Mesendoderm (in vitro differentiated cells): ENCODE measurements at regions not wholly inside any gene's neighbourhood (a gene's known extent, or its start where the extent isn't known, plus 50 kb on each side); places are given as distances from the start of the nearest gene placed in this dataset.

ENCODE experiments used
- DNase-seq: peaks from one replicate; pipeline ENCODE4 v3.0.0; 2013
- H2AK5ac ChIP-seq: 2 replicates; pipeline ENCODE4 v1.6.1; 2013; ENCODE audit warnings: low read length, inconsistent platforms
- H2BK120ac ChIP-seq: 2 replicates; pipeline ENCODE4 v1.6.1; 2013; ENCODE audit warnings: low read depth, mild to moderate bottlenecking, low read length, moderate library complexity, mixed read lengths
- H2BK15ac ChIP-seq: replicated peaks from 2 replicates; pipeline ENCODE4 v1.6.1; 2013; ENCODE audit warnings: low read depth, mild to moderate bottlenecking, moderate library complexity
- H2BK5ac ChIP-seq: 2 replicates; pipeline ENCODE4 v1.6.1; 2013; ENCODE audit warnings: low read length, inconsistent platforms
- H3K18ac ChIP-seq: 2 replicates; pipeline ENCODE4 v1.6.1; 2013; ENCODE audit warnings: mild to moderate bottlenecking, low read length, mixed read lengths
- H3K23ac ChIP-seq: one replicate; pipeline ENCODE4 v1.6.1; 2013; ENCODE audit warnings: low read length
- H3K27ac ChIP-seq: 2 replicates; pipeline ENCODE4 v1.5.1; 2013; ENCODE audit warnings: low read depth, mild to moderate bottlenecking, inconsistent platforms, low read length, moderate library complexity
- H3K27me3 ChIP-seq: 2 replicates; pipeline ENCODE4 v1.6.1; 2013; ENCODE audit warnings: low read length, control low read depth, mild to moderate bottlenecking, inconsistent platforms; ENCODE audit not compliant: insufficient read depth, poor library complexity
- H3K36me3 ChIP-seq: 2 replicates; pipeline ENCODE4 v1.6.1; 2013; ENCODE audit warnings: low read length, inconsistent platforms; ENCODE audit not compliant: control insufficient read depth, insufficient read depth
- H3K4ac ChIP-seq: one replicate; pipeline ENCODE4 v1.6.1; 2013; ENCODE audit warnings: low read depth, mild to moderate bottlenecking, low read length, moderate library complexity
- H3K4me1 ChIP-seq: 2 replicates; pipeline ENCODE4 v1.6.1; 2013; ENCODE audit warnings: low read depth, low read length, inconsistent platforms; ENCODE audit not compliant: control insufficient read depth
- H3K4me2 ChIP-seq: 2 replicates; pipeline ENCODE4 v1.6.1; 2013; ENCODE audit warnings: low read length
- H3K4me3 ChIP-seq: 2 replicates; pipeline ENCODE4 v1.5.1; 2013; ENCODE audit warnings: mild to moderate bottlenecking, low read length
- H3K56ac ChIP-seq: one replicate; pipeline ENCODE4 v1.6.1; 2013; ENCODE audit warnings: low read length
- H3K79me1 ChIP-seq: 2 replicates; pipeline ENCODE4 v1.6.1; 2013; ENCODE audit warnings: low read length, inconsistent platforms
- H3K79me2 ChIP-seq: 2 replicates; pipeline ENCODE4 v1.6.1; 2013; ENCODE audit warnings: mild to moderate bottlenecking, low read length; ENCODE audit not compliant: control insufficient read depth, insufficient read depth
- H3K9ac ChIP-seq: 2 replicates; pipeline ENCODE4 v1.6.1; 2013; ENCODE audit warnings: low read length, inconsistent platforms
- H4K5ac ChIP-seq: one replicate; pipeline ENCODE4 v1.6.1; 2013; ENCODE audit warnings: low read length
- H4K8ac ChIP-seq: one replicate; pipeline ENCODE4 v1.6.1; 2013; ENCODE audit warnings: low read depth, mild to moderate bottlenecking, control low read depth, low read length, moderate library complexity
- WGBS: extraction: QIAGEN DNeasy Blood & Tissue Kit; methylation state at CpG from one replicate; pipeline ENCODE4 v1.1.7; 2013; ENCODE audit warnings: low lambda C conversion rate, missing lambda C conversion rate; ENCODE audit not compliant: insufficient coverage; ENCODE audit errors: extremely low coverage; 5-methylcytosine and 5-hydroxymethylcytosine counted together

DNA sequence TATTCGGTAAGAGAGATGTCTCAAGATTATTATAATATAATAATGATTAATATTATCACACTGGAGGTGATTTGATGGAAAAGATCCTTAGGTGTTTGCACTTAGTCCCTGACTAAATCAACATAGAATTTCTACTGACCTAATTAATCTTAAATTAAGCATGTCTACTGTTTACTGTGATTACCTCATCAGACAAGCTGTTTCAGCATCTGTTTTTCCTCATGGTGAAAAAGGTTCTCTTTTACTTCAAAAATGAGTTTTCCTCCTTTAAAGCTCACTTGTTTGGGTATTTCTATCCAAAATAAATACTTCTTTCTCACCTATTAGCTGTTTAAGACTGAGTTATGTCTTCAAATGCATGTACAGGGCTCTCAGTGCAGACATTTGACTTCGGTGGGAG, 407.8 kb downstream of the NKX6-1 start:
- H3K4me2 ChIP-seq = no peak overlapping the region
- H3K36me3 ChIP-seq = no peaks in the 10 kb centered on the region
- H3K79me2 ChIP-seq = no peaks in the 10 kb centered on the region
- no peak for DNase-seq
- no peak overlapping the region for H3K4ac ChIP-seq
- H3K27me3 ChIP-seq = no peaks in the 10 kb centered on the region
- H3K56ac ChIP-seq = no peak overlapping the region
- H4K8ac ChIP-seq = no peak overlapping the region
- H4K5ac ChIP-seq = no peak overlapping the region
- H3K27ac ChIP-seq = no peak overlapping the region
- no peak overlapping the region for H2BK120ac ChIP-seq
- H2BK15ac ChIP-seq = no peak overlapping the region
- WGBS = no CpG with 5 or more reads among the region's 2 CpGs
- H2BK5ac ChIP-seq = no peak overlapping the region
- no peak overlapping the region for H3K18ac ChIP-seq
- no peak overlapping the region for H3K23ac ChIP-seq
- no peaks in the 10 kb centered on the region for H3K79me1 ChIP-seq
- no peak overlapping the region for H3K9ac ChIP-seq
- H3K4me3 ChIP-seq = no peak overlapping the region
- H2AK5ac ChIP-seq = no peak overlapping the region
- no peaks in the 10 kb centered on the region for H3K4me1 ChIP-seq

- WGBS = no CpG with 5 or more reads among the region's 5 CpGs
- Histone ChIP-seq H3K4me2 (no peak overlapping the region), H3K9ac (no peak overlapping the region)
Observed at GRCh38 chr4:84089652-84090437, 409.2 kb downstream of the NKX6-1 start.

GRCh38 chr4:84085986-84086385, 413.1 kb downstream of the NKX6-1 start:
- Histone ChIP-seq H2AK5ac (no peak overlapping the region), H3K23ac (no peak overlapping the region), H2BK15ac (no peak overlapping the region), H4K5ac (no peak overlapping the region), H3K36me3 (no peaks in the 10 kb centered on the region), H3K27ac (no peak overlapping the region), H3K79me2 (no peaks in the 10 kb centered on the region), H3K18ac (no peak overlapping the region), H3K4me1 (no peaks in the 10 kb centered on the region), H3K4me3 (no peak overlapping the region), H3K27me3 (no peaks in the 10 kb centered on the region), H3K56ac (no peak overlapping the region), H3K79me1 (no peaks in the 10 kb centered on the region), H3K9ac (no peak overlapping the region), H3K4ac (no peak overlapping the region), H4K8ac (no peak overlapping the region), H2BK5ac (no peak overlapping the region), H3K4me2 (no peak overlapping the region), H2BK120ac (no peak overlapping the region)
- no peak for DNase-seq
- no CpG with 5 or more reads among the region's 4 CpGs for WGBS

More at GRCh38 chr4:84089652-84090437, 409.2 kb downstream of the NKX6-1 start:
- Histone ChIP-seq H3K56ac (no peak overlapping the region), H4K5ac (no peak overlapping the region), H3K79me1 (no peaks in the 10 kb centered on the region), H2BK5ac (no peak overlapping the region), H3K4ac (no peak overlapping the region), H2BK120ac (no peak overlapping the region), H3K79me2 (no peaks in the 10 kb centered on the region), H3K27me3 (no peaks in the 10 kb centered on the region), H3K36me3 (no peaks in the 10 kb centered on the region), H3K23ac (no peak overlapping the region), H3K4me1 (no peaks in the 10 kb centered on the region), H2AK5ac (no peak overlapping the region), H3K27ac (no peak overlapping the region), H4K8ac (no peak overlapping the region), H3K4me3 (no peak overlapping the region), H3K18ac (no peak overlapping the region), H2BK15ac (no peak overlapping the region)
- DNase-seq = no peak

- no CpG with 5 or more reads among the region's 11 CpGs for WGBS
- no peaks in the 10 kb centered on the region for H3K4me1 ChIP-seq
- H2AK5ac ChIP-seq = no peak overlapping the region
- no peaks in the 10 kb centered on the region for H3K79me2 ChIP-seq
- no peak overlapping the region for H3K4me3 ChIP-seq
- H3K9ac ChIP-seq = no peak overlapping the region
- no peak overlapping the region for H2BK15ac ChIP-seq
- no peak overlapping the region for H4K8ac ChIP-seq
- no peak overlapping the region for H3K27ac ChIP-seq
- H3K79me1 ChIP-seq = no peaks in the 10 kb centered on the region
- no peak overlapping the region for H3K23ac ChIP-seq
- no peak overlapping the region for H4K5ac ChIP-seq
- no peak for DNase-seq
- H3K4ac ChIP-seq = no peak overlapping the region
- H2BK5ac ChIP-seq = no peak overlapping the region
- H2BK120ac ChIP-seq = no peak overlapping the region
- H3K36me3 ChIP-seq = no peaks in the 10 kb centered on the region
- no peak overlapping the region for H3K56ac ChIP-seq
- H3K18ac ChIP-seq = no peak overlapping the region
- no peak overlapping the region for H3K4me2 ChIP-seq
- no peaks in the 10 kb centered on the region for H3K27me3 ChIP-seq
Observed at GRCh38 chr4:84070289-84070688, 428.8 kb downstream of the NKX6-1 start.

DNA sequence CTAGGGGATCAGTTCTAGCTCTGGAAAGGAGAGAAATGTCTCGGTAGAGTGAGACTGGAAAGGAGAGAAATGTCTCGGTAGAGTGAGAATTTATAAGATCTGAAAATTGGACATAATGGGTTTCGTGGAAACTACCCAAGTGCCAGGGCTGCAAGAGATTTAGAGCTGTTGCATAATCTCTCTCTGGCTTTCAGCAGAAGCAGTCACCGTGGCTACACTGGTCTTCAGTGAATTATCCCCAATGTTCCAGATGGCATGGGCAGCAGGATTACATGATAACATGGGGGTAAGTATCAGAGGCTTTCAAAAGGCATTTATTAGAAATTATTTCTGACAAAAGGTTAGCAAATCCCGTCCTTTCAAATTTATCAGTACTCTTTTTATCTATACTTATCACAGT, 435.5 kb downstream of the NKX6-1 start:
- Histone ChIP-seq H3K4me3 (no peak overlapping the region), H2BK120ac (no peak overlapping the region), H4K5ac (no peak overlapping the region), H2BK15ac (no peak overlapping the region), H3K4ac (no peak overlapping the region), H2AK5ac (no peak overlapping the region), H3K27ac (no peak overlapping the region), H3K79me2 (no peaks in the 10 kb centered on the region), H3K4me2 (no peak overlapping the region), H3K9ac (no peak overlapping the region), H3K18ac (no peak overlapping the region), H3K4me1 (no peaks in the 10 kb centered on the region), H3K23ac (no peak overlapping the region), H3K27me3 (no peaks in the 10 kb centered on the region), H3K56ac (no peak overlapping the region), H2BK5ac (no peak overlapping the region), H3K36me3 (no peaks in the 10 kb centered on the region), H3K79me1 (no peaks in the 10 kb centered on the region), H4K8ac (no peak overlapping the region)
- no peak for DNase-seq
- WGBS = no CpG with 5 or more reads among the region's 5 CpGs

GRCh38 chr4:84058201-84058600, 440.9 kb downstream of the NKX6-1 start:
- WGBS = no CpG with 5 or more reads among the region's 5 CpGs
- H2AK5ac ChIP-seq = no peak overlapping the region
- H2BK15ac ChIP-seq = no peak overlapping the region
- no peak for DNase-seq
- H3K9ac ChIP-seq = no peak overlapping the region
- no peak overlapping the region for H3K18ac ChIP-seq
- H3K79me2 ChIP-seq = no peaks in the 10 kb centered on the region
- H3K4me1 ChIP-seq = no peaks in the 10 kb centered on the region
- no peak overlapping the region for H4K5ac ChIP-seq
- no peak overlapping the region for H3K23ac ChIP-seq
- no peak overlapping the region for H2BK5ac ChIP-seq
- no peak overlapping the region for H2BK120ac ChIP-seq
- H3K56ac ChIP-seq = no peak overlapping the region
- no peak overlapping the region for H3K4me2 ChIP-seq
- H3K79me1 ChIP-seq = no peaks in the 10 kb centered on the region
- H3K27me3 ChIP-seq = no peaks in the 10 kb centered on the region
- H3K4ac ChIP-seq = no peak overlapping the region
- H3K4me3 ChIP-seq = no peak overlapping the region
- H3K27ac ChIP-seq = no peak overlapping the region
- H3K36me3 ChIP-seq = no peaks in the 10 kb centered on the region
- H4K8ac ChIP-seq = no peak overlapping the region
